HEK293T (cell line): ENCODE measurements at regions not wholly inside any gene's neighbourhood (a gene's known extent, or its start where the extent isn't known, plus 50 kb on each side); places are given as distances from the start of the nearest gene placed in this dataset.

Source experiments
- CTCF ChIA-PET: fragments of 350-600 bp; formaldehyde crosslinking; extraction: SDS; loops from one replicate; lab custom pipeline; 2021; ENCODE audit warnings: antibody characterized with exemption, inconsistent platforms; lab: Yijun Ruan, JAX
- POLR2A ChIA-PET: fragments of 350-600 bp; formaldehyde crosslinking; extraction: SDS; loops from one replicate; lab custom pipeline; 2020; ENCODE audit warnings: antibody characterized with exemption, inconsistent platforms; lab: Yijun Ruan, JAX
- DNase-seq: peaks from one replicate; pipeline ENCODE4 v3.0.0; 2012; ENCODE audit warnings: mixed read lengths; ENCODE audit errors: extremely low spot score
- ARNT ChIP-seq: fragments of 450-650 bp; IDR thresholded peaks from 2 replicates; pipeline ENCODE4 v1.6.1; 2017; ENCODE audit warnings: mild to moderate bottlenecking
- BHLHE40 ChIP-seq: fragments of 450-650 bp; IDR thresholded peaks from 2 replicates; pipeline ENCODE4 v1.6.1; 2016; ENCODE audit warnings: mild to moderate bottlenecking, moderate library complexity, borderline replicate concordance
- CTBP1 ChIP-seq: fragments of 450-650 bp; IDR thresholded peaks from 2 replicates; pipeline ENCODE4 v1.6.1; 2016; ENCODE audit warnings: borderline replicate concordance
- ELF4 ChIP-seq: fragments of 450-650 bp; IDR thresholded peaks from 2 replicates; pipeline ENCODE4 v1.6.1; 2017; ENCODE audit warnings: antibody characterized with exemption
- FOXA1 ChIP-seq: fragments of 450-650 bp; IDR thresholded peaks from 2 replicates; pipeline ENCODE4 v1.6.1; 2016; ENCODE audit warnings: mild to moderate bottlenecking
- FOXK2 ChIP-seq: fragments of 450-650 bp; IDR thresholded peaks from 2 replicates; pipeline ENCODE4 v1.6.1; 2016; ENCODE audit warnings: mild to moderate bottlenecking
- FOXM1 ChIP-seq: fragments of 450-650 bp; IDR thresholded peaks from 2 replicates; pipeline ENCODE4 v1.6.1; 2017; ENCODE audit warnings: mild to moderate bottlenecking, borderline replicate concordance
- HDGF ChIP-seq: fragments of 450-650 bp; IDR thresholded peaks from 2 replicates; pipeline ENCODE4 v1.6.1; 2017; ENCODE audit warnings: antibody characterized with exemption, borderline replicate concordance
- L3MBTL2 ChIP-seq: fragments of 450-650 bp; conservative IDR thresholded peaks from 2 replicates; pipeline ENCODE4 v1.6.1; 2016; ENCODE audit warnings: mild to moderate bottlenecking
- LEF1 ChIP-seq: fragments of 450-650 bp; IDR thresholded peaks from 2 replicates; pipeline ENCODE4 v1.6.1; 2017; ENCODE audit warnings: mild to moderate bottlenecking, borderline replicate concordance
- NFRKB ChIP-seq: fragments of 450-650 bp; IDR thresholded peaks from 2 replicates; pipeline ENCODE4 v1.6.1; 2016; ENCODE audit warnings: mild to moderate bottlenecking, moderate library complexity
- SP1 ChIP-seq: fragments of 450-650 bp; IDR thresholded peaks from 2 replicates; pipeline ENCODE4 v1.6.1; 2017
- SUZ12 ChIP-seq: fragments of 450-650 bp; IDR thresholded peaks from 2 replicates; pipeline ENCODE4 v1.6.1; 2016; ENCODE audit warnings: mild to moderate bottlenecking
- TARDBP ChIP-seq: fragments of 450-650 bp; IDR thresholded peaks from 2 replicates; pipeline ENCODE4 v1.6.1; 2016
- ZNF384 ChIP-seq: fragments of 450-650 bp; IDR thresholded peaks from 2 replicates; pipeline ENCODE4 v1.6.1; 2016
- TF ChIP-seq, protein P1 (sequence below): fragments of 450-650 bp; IDR thresholded peaks from 2 replicates; pipeline ENCODE4 v1.6.1; 2016

DNA sequence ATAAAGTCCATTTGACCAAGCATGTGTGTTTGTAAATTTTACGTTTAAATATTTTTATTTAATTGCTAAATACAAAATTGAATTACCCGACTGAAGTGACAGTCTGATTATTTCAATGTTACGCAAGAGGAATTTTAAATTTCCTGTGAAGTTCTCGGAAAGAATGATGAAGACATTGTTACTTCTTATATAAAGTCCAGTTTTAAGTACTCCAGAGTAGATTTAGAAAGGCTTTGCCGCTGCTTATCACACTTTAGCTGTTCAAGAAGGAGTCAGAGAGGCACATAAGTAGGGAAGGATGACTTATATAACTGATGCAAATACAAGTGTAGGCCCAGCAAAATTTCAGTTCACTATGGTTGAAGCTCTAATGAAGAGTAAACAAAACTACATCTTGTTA lies 265.1 kb upstream of the CITED2 start:
- no peak for TF ChIP-seq LEF1
- TF ChIP-seq ZNF384, result no peak
- no peak for TF ChIP-seq HDGF
- no peak for TF ChIP-seq CTBP1
- TF ChIP-seq ARNT, result no peak
- TF ChIP-seq TARDBP, result no peak
- no peak for TF ChIP-seq ELF4
- no peak for TF ChIP-seq FOXA1
- no peak for TF ChIP-seq BHLHE40
- no peak for TF ChIP-seq SUZ12
- TF ChIP-seq SP1, result no peak
- no peak for TF ChIP-seq FOXK2
- TF ChIP-seq, protein P1, sequence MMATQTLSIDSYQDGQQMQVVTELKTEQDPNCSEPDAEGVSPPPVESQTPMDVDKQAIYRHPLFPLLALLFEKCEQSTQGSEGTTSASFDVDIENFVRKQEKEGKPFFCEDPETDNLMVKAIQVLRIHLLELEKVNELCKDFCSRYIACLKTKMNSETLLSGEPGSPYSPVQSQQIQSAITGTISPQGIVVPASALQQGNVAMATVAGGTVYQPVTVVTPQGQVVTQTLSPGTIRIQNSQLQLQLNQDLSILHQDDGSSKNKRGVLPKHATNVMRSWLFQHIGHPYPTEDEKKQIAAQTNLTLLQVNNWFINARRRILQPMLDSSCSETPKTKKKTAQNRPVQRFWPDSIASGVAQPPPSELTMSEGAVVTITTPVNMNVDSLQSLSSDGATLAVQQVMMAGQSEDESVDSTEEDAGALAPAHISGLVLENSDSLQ, result no peak
- no peak for TF ChIP-seq NFRKB
- TF ChIP-seq FOXM1, result no peak
- TF ChIP-seq L3MBTL2, result no peak
- DNase-seq, result no peak
- POLR2A ChIA-PET, result no interaction called here
- CTCF ChIA-PET, result no interaction called here

DNA sequence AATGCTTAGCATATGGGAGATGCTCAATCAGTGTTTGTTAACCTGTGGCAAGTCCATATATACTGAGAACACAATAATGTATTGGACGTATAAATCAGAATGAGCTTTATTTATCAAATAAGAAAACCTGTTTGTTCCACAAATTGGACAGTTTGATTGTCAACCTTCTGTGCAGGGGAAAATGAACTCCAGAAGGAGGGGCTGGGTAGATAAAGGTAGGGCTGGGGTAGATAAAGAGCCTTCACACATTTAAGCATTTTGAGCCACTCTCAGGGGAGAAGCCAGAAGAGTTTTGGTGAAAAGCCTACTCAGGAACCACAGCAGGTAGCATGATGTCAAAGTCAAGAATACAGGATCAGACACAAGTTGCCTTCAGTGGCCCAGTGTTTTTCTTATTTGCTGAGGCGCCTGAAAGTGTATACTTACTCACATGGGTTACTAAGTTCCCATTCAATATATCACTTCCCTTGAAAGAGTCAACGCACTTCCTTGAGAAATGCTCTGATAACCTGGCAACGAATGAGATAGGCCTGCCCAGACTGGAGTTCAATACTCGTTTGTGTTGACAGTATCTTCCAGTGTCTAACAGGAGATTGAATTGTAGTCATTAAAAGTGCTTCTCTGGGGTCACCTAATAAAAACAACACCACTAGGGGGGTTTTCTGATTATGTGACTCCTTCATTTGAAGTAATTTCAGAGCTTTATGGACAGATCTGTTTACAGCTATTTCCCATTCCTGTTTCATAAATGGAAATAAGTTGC lies 263.9 kb upstream of the CITED2 start:
- CTCF ChIA-PET, result interaction anchor here (0.8 kb wide), 1 partner anchor 9 kb away, joined by 4 read pairs; no protein-coding TSS in a partner anchor
- POLR2A ChIA-PET, result no interaction called here
- DNase-seq, result no peak
- TF ChIP-seq ARNT, result no peak
- TF ChIP-seq ZNF384, result no peak
- TF ChIP-seq ELF4, result no peak
- no peak for TF ChIP-seq L3MBTL2
- no peak for TF ChIP-seq LEF1
- TF ChIP-seq FOXK2, result no peak
- no peak for TF ChIP-seq CTBP1
- no peak for TF ChIP-seq FOXA1
- TF ChIP-seq FOXM1, result no peak
- TF ChIP-seq BHLHE40, result no peak
- no peak for TF ChIP-seq SUZ12
- no peak for TF ChIP-seq TARDBP
- TF ChIP-seq, protein P1, result no peak

DNA sequence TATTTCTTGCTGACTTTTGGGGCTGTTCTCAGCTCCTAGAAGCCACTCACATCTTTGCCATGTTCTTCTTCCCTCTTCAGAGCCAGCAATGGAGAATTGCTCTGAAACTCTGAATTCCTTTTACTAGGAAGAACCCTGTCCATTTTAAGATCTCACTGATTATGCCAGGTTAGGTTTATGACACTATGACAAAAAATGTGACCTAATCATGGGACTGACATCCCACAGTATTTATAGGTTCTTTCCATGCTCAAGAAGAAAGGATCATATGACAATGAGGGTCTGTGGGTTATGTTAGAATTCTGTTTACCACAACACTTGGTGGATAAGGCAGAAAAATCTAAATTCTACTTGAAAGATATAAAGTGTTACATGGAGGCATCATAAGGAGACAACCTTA lies 263.3 kb upstream of the CITED2 start:
- TF ChIP-seq ARNT (no peak), NFRKB (no peak), ELF4 (no peak), TARDBP (no peak), ZNF384 (no peak), SUZ12 (no peak), HDGF (no peak), SP1 (no peak), BHLHE40 (no peak)
- TF ChIP-seq, protein P1, result no peak
- CTCF ChIA-PET, result interaction anchor here (0.6 kb wide), 1 partner anchor 79 kb away, joined by 3 read pairs; no protein-coding TSS in a partner anchor
- POLR2A ChIA-PET, result no interaction called here
- DNase-seq, result no peak

DNA sequence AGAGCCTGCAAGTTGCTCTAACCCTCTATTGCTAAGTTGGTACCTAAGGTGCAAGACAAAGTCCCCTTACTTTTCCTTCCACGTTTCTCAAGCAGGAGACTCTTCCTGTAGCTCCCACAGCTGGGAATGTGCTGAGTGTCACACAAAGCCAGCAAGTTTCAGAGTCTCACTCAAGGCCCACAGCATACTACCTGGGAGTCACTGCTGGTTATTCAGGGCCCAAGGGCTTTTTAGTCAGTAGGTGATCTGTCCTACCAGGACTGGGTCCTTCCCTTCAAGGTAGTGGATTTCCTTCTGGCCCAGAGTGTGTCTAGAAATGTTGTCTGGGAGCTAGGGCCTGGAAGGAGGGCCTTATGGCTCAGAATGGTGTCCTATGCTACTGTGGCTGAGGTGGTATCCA lies 261.9 kb upstream of the CITED2 start:
- TF ChIP-seq ELF4 (no peak), ZNF384 (no peak), FOXA1 (no peak), FOXM1 (no peak), CTBP1 (no peak), LEF1 (no peak), TARDBP (no peak), BHLHE40 (no peak), SUZ12 (no peak), ARNT (no peak), FOXK2 (no peak), NFRKB (no peak), L3MBTL2 (no peak)
- TF ChIP-seq, protein P1, result no peak
- DNase-seq, result no peak
- POLR2A ChIA-PET, result no interaction called here
- CTCF ChIA-PET, result interaction anchor here (0.5 kb wide), 1 partner anchor 351 kb away, joined by 4 read pairs; no protein-coding TSS in a partner anchor

DNA sequence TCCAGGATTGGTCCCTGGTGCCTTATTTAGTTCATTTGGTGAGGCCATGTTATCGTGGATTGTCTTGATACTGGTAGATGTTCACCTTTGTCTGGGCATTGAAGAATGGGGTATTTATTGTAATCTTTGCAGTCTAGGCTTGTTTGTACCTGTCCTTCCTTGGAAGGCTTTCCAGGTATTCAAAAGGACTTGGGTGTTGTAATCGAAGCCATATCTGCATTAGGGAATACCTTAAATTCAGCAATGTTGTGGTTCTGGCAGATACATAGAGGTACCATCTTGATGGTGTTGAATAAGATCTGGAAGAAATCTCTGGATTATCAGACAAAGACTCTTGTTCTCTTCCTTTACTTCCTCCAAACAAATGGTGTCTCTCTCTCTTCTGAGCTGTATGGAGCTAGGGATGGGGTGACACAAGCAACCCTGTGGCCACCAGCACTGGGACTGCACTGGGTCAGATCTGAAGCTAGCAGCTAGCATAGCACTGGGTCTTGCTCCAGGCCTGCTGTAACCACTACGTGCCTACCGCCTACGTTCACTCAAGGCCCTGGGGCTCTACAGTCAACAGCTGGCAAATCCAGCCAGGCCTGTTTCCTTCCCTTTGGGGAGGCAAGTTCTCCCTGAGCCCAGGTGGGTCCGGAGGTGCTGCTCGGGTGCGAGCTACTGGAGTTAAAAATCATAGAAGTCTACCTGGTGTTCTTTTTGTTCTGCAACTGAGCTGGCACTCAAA lies 261.1 kb upstream of the CITED2 start:
- no peak for DNase-seq
- TF ChIP-seq, protein P1, result no peak
- TF ChIP-seq NFRKB (no peak), HDGF (no peak), FOXA1 (no peak), L3MBTL2 (no peak)
- CTCF ChIA-PET, result interaction anchor here (0.7 kb wide), 1 partner anchor 161 kb away, joined by 3 read pairs; no protein-coding TSS in a partner anchor
- POLR2A ChIA-PET, result no interaction called here
